ENCODE measurements at regions not wholly inside any gene's neighbourhood (a gene's known extent, or its start where the extent isn't known, plus 50 kb on each side); places are given as distances from the start of the nearest gene placed in this dataset.
"Not testable (repeated sequence)": the region's sequence is repeated elsewhere in the genome, so short reads cannot be mapped to it uniquely, and the experiment has no call there.

DNA sequence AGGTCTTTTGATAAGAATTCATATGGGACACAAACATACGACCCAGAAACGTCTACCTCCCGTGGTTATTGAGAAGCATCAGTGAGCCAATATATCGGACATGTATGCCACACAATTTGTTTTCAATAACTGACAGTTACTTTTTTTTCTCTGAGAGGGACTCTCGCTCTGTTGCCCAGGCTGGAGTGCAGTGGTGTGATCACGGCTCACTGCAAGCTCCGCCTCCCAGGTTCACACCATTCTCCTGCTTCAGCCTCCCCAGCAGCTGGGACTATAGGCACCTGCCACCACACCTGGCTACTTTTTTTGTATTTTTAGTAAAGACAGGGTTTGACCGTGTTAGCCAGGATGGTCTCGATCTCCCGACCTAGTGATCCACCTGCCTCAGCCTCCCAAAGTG, 64.6 kb upstream of the ADA2 start:
- not testable (repeated sequence) for TF ChIP-seq CTCF, POLR2A (IDR thresholded peaks at IDR 0.05)

All from adrenal gland (tissue), 5 donors.